ENCODE measurements at regions not wholly inside any gene's neighbourhood (a gene's known extent, or its start where the extent isn't known, plus 50 kb on each side); places are given as distances from the start of the nearest gene placed in this dataset.
"Not testable (repeated sequence)": the region's sequence is repeated elsewhere in the genome, so short reads cannot be mapped to it uniquely, and the experiment has no call there.

- DNase-seq (ENCODE audit: low spot score): no peak
- no peaks in the 10 kb centered on the region for H3K36me3 Mint-ChIP-seq (ENCODE audit: low read depth)
- no peak overlapping the region for H3K4me3 Mint-ChIP-seq
- no peaks in the 10 kb centered on the region for H3K4me1 Mint-ChIP-seq (ENCODE audit: low read depth)
- no peak overlapping the region for H3K27ac Mint-ChIP-seq
- H3K9me3 Mint-ChIP-seq: peaks cover 24% of the 10 kb centered on the region
- no peaks in the 10 kb centered on the region for H3K27me3 Mint-ChIP-seq (ENCODE audit: low read depth)
Measured at GRCh38 chr17:54259476-54259875, 436.7 kb downstream of the KIF2B start.

GRCh38 chr17:54261465-54261864 is 438.7 kb downstream of the KIF2B start:
- no peak for DNase-seq (ENCODE audit: low spot score)
- Mint-ChIP-seq H3K4me1 (ENCODE audit: low read depth) (no peaks in the 10 kb centered on the region), H3K27me3 (ENCODE audit: low read depth) (no peaks in the 10 kb centered on the region), H3K9me3 (peaks cover 30% of the 10 kb centered on the region), H3K4me3 (no peak overlapping the region), H3K36me3 (ENCODE audit: low read depth) (no peaks in the 10 kb centered on the region), H3K27ac (no peak overlapping the region)

- H3K4me1 Mint-ChIP-seq (ENCODE audit: low read depth): no peaks in the 10 kb centered on the region
- H3K27me3 Mint-ChIP-seq (ENCODE audit: low read depth): no peaks in the 10 kb centered on the region
- peaks cover 31% of the 10 kb centered on the region for H3K9me3 Mint-ChIP-seq
- H3K36me3 Mint-ChIP-seq (ENCODE audit: low read depth): no peaks in the 10 kb centered on the region
- no peak overlapping the region for H3K4me3 Mint-ChIP-seq
- no peak for DNase-seq (ENCODE audit: low spot score)
- H3K27ac Mint-ChIP-seq: no peak overlapping the region
Measured at GRCh38 chr17:54269881-54270280, 447.2 kb downstream of the KIF2B start.

GRCh38 chr17:54270499-54270898 is 447.8 kb downstream of the KIF2B start:
- Mint-ChIP-seq H3K27ac (no peak overlapping the region), H3K9me3 (peaks cover 31% of the 10 kb centered on the region), H3K4me3 (no peak overlapping the region), H3K4me1 (ENCODE audit: low read depth) (no peaks in the 10 kb centered on the region), H3K27me3 (ENCODE audit: low read depth) (no peaks in the 10 kb centered on the region), H3K36me3 (ENCODE audit: low read depth) (no peaks in the 10 kb centered on the region)
- DNase-seq (ENCODE audit: low spot score): no peak

GRCh38 chr17:54277868-54278267 is 455.1 kb downstream of the KIF2B start:
- Mint-ChIP-seq H3K4me3 (no peak overlapping the region), H3K27ac (no peak overlapping the region), H3K4me1 (ENCODE audit: low read depth) (no peaks in the 10 kb centered on the region), H3K36me3 (ENCODE audit: low read depth) (no peaks in the 10 kb centered on the region), H3K27me3 (ENCODE audit: low read depth) (no peaks in the 10 kb centered on the region), H3K9me3 (peaks cover 13% of the 10 kb centered on the region)
- no peak for DNase-seq (ENCODE audit: low spot score)

GRCh38 chr17:54280741-54281140 is 458.0 kb downstream of the KIF2B start:
- no peaks in the 10 kb centered on the region for H3K4me1 Mint-ChIP-seq (ENCODE audit: low read depth)
- peaks cover 16% of the 10 kb centered on the region for H3K9me3 Mint-ChIP-seq
- H3K27ac Mint-ChIP-seq: no peak overlapping the region
- H3K27me3 Mint-ChIP-seq (ENCODE audit: low read depth): no peaks in the 10 kb centered on the region
- no peak for DNase-seq (ENCODE audit: low spot score)
- H3K4me3 Mint-ChIP-seq: no peak overlapping the region
- no peaks in the 10 kb centered on the region for H3K36me3 Mint-ChIP-seq (ENCODE audit: low read depth)

- H3K4me1 Mint-ChIP-seq (ENCODE audit: low read depth): no peaks in the 10 kb centered on the region
- H3K4me3 Mint-ChIP-seq: no peak overlapping the region
- DNase-seq (ENCODE audit: low spot score): no peak
- H3K36me3 Mint-ChIP-seq (ENCODE audit: low read depth): no peaks in the 10 kb centered on the region
- H3K9me3 Mint-ChIP-seq: peaks cover 17% of the 10 kb centered on the region
- no peaks in the 10 kb centered on the region for H3K27me3 Mint-ChIP-seq (ENCODE audit: low read depth)
- H3K27ac Mint-ChIP-seq: no peak overlapping the region
Measured at GRCh38 chr17:54282886-54283285, 460.2 kb downstream of the KIF2B start.

- H3K4me1 Mint-ChIP-seq (ENCODE audit: low read depth): no peaks in the 10 kb centered on the region
- H3K9me3 Mint-ChIP-seq: peaks cover 16% of the 10 kb centered on the region
- H3K27ac Mint-ChIP-seq: no peak overlapping the region
- no peak overlapping the region for H3K4me3 Mint-ChIP-seq
- no peak for DNase-seq (ENCODE audit: low spot score)
- H3K27me3 Mint-ChIP-seq (ENCODE audit: low read depth): no peaks in the 10 kb centered on the region
- H3K36me3 Mint-ChIP-seq (ENCODE audit: low read depth): no peaks in the 10 kb centered on the region
Measured at GRCh38 chr17:54307351-54307750, 484.6 kb downstream of the KIF2B start.

GRCh38 chr17:54324813-54325212 is 502.1 kb downstream of the KIF2B start:
- no peaks in the 10 kb centered on the region for H3K4me1 Mint-ChIP-seq (ENCODE audit: low read depth)
- H3K27me3 Mint-ChIP-seq (ENCODE audit: low read depth): no peaks in the 10 kb centered on the region
- peaks cover 43% of the 10 kb centered on the region for H3K9me3 Mint-ChIP-seq
- H3K27ac Mint-ChIP-seq: no peak overlapping the region
- H3K4me3 Mint-ChIP-seq: no peak overlapping the region
- H3K36me3 Mint-ChIP-seq (ENCODE audit: low read depth): no peaks in the 10 kb centered on the region
- no peak for DNase-seq (ENCODE audit: low spot score)

- Mint-ChIP-seq H3K27me3 (ENCODE audit: low read depth) (no peaks in the 10 kb centered on the region), H3K4me1 (ENCODE audit: low read depth) (no peaks in the 10 kb centered on the region), H3K27ac (no peak overlapping the region), H3K9me3 (peaks cover 20% of the 10 kb centered on the region), H3K36me3 (ENCODE audit: low read depth) (no peaks in the 10 kb centered on the region), H3K4me3 (no peak overlapping the region)
- no peak for DNase-seq (ENCODE audit: low spot score)
Measured at GRCh38 chr17:54339731-54340130, 517.0 kb downstream of the KIF2B start.

GRCh38 chr17:54347495-54347894 is 524.8 kb downstream of the KIF2B start:
- DNase-seq (ENCODE audit: low spot score): no peak
- Mint-ChIP-seq H3K4me3 (no peak overlapping the region), H3K27me3 (ENCODE audit: low read depth) (no peaks in the 10 kb centered on the region), H3K36me3 (ENCODE audit: low read depth) (no peaks in the 10 kb centered on the region), H3K9me3 (peaks cover 14% of the 10 kb centered on the region), H3K27ac (no peak overlapping the region), H3K4me1 (ENCODE audit: low read depth) (no peaks in the 10 kb centered on the region)

GRCh38 chr17:54348234-54348633 is 525.5 kb downstream of the KIF2B start:
- Mint-ChIP-seq H3K9me3 (peaks cover 14% of the 10 kb centered on the region), H3K27me3 (ENCODE audit: low read depth) (no peaks in the 10 kb centered on the region), H3K4me1 (ENCODE audit: low read depth) (no peaks in the 10 kb centered on the region), H3K36me3 (ENCODE audit: low read depth) (no peaks in the 10 kb centered on the region), H3K27ac (no peak overlapping the region), H3K4me3 (no peak overlapping the region)
- DNase-seq (ENCODE audit: low spot score): no peak

- H3K4me1 Mint-ChIP-seq (ENCODE audit: low read depth): no peaks in the 10 kb centered on the region
- peaks cover 31% of the 10 kb centered on the region for H3K9me3 Mint-ChIP-seq
- no peak for DNase-seq (ENCODE audit: low spot score)
- no peaks in the 10 kb centered on the region for H3K27me3 Mint-ChIP-seq (ENCODE audit: low read depth)
- H3K4me3 Mint-ChIP-seq: no peak overlapping the region
- no peaks in the 10 kb centered on the region for H3K36me3 Mint-ChIP-seq (ENCODE audit: low read depth)
- H3K27ac Mint-ChIP-seq: no peak overlapping the region
Measured at GRCh38 chr17:54353789-54354525, 531.2 kb downstream of the KIF2B start.

GRCh38 chr17:54361073-54361472 is 538.3 kb downstream of the KIF2B start:
- H3K9me3 Mint-ChIP-seq: peaks cover 35% of the 10 kb centered on the region
- H3K4me1 Mint-ChIP-seq (ENCODE audit: low read depth); H3K36me3 Mint-ChIP-seq (ENCODE audit: low read depth); H3K4me3 Mint-ChIP-seq; H3K27me3 Mint-ChIP-seq (ENCODE audit: low read depth); H3K27ac Mint-ChIP-seq; DNase-seq (ENCODE audit: low spot score): not testable (repeated sequence)

- Mint-ChIP-seq H3K27me3 (ENCODE audit: low read depth) (no peaks in the 10 kb centered on the region), H3K36me3 (ENCODE audit: low read depth) (no peaks in the 10 kb centered on the region)
Measured at GRCh38 chr17:54368906-54369305, 531.7 kb upstream of the TOM1L1 start.

More at GRCh38 chr17:54368906-54369305, 531.7 kb upstream of the TOM1L1 start:
- H3K4me3 Mint-ChIP-seq: no peak overlapping the region
- peaks cover 4% of the 10 kb centered on the region for H3K9me3 Mint-ChIP-seq
- no peaks in the 10 kb centered on the region for H3K4me1 Mint-ChIP-seq (ENCODE audit: low read depth)
- H3K27ac Mint-ChIP-seq: no peak overlapping the region
- no peak for DNase-seq (ENCODE audit: low spot score)
